Muscle layer of colon (tissue), 2 donors: ENCODE measurements at regions not wholly inside any gene's neighbourhood (a gene's known extent, or its start where the extent isn't known, plus 50 kb on each side); places are given as distances from the start of the nearest gene placed in this dataset.
"Not testable (repeated sequence)": the region's sequence is repeated elsewhere in the genome, so short reads cannot be mapped to it uniquely, and the experiment has no call there.

ENCODE experiments used
- H3K27ac ChIP-seq: one replicate; pipeline ENCODE4 v1.7.0; 2013; ENCODE audit warnings: low read depth, mild to moderate bottlenecking, low read length, moderate library complexity
- H3K27me3 ChIP-seq, 2 donors: one replicate each; pipeline ENCODE4 v1.7.0; 2013; ENCODE audit warnings: low read length in 2 of 2, mild to moderate bottlenecking in 2 of 2; ENCODE audit not compliant: insufficient read depth in 2 of 2, control insufficient read depth in 1 of 2
- H3K36me3 ChIP-seq: one replicate; pipeline ENCODE4 v1.7.0; 2013; ENCODE audit warnings: mild to moderate bottlenecking, low read length; ENCODE audit not compliant: insufficient read depth
- H3K4me1 ChIP-seq: one replicate; pipeline ENCODE4 v1.7.0; 2013; ENCODE audit warnings: mild to moderate bottlenecking, low read length; ENCODE audit not compliant: insufficient read depth
- H3K4me3 ChIP-seq, 2 donors: one replicate each; pipeline ENCODE4 v1.7.0; 2013; ENCODE audit warnings: low read length in 2 of 2, low read depth in 1 of 2, mild to moderate bottlenecking in 1 of 2, moderate library complexity in 1 of 2
- H3K9ac ChIP-seq: one replicate; pipeline ENCODE4 v1.7.0; 2013; ENCODE audit warnings: low read length
- H3K9me3 ChIP-seq: one replicate; pipeline ENCODE4 v1.7.0; 2013; ENCODE audit warnings: mild to moderate bottlenecking, low read length
- donor health status: abdominal sarcoma.
- donor health status: Adenocarcinoma of cecum.

- not testable (repeated sequence) for H3K27me3 ChIP-seq, H3K27ac ChIP-seq, H3K9me3 ChIP-seq, H3K4me3 ChIP-seq, H3K4me1 ChIP-seq, H3K36me3 ChIP-seq, H3K9ac ChIP-seq
These were observed 201.0 kb downstream of the ADRA2C start for GRCh38 chr4:3967204-3967603.

- H3K4me1 ChIP-seq, H3K9me3 ChIP-seq, H3K4me3 ChIP-seq, H3K27ac ChIP-seq, H3K9ac ChIP-seq, H3K27me3 ChIP-seq, H3K36me3 ChIP-seq: not testable (repeated sequence)
These were observed 206.4 kb downstream of the ADRA2C start for GRCh38 chr4:3972626-3973025.

DNA sequence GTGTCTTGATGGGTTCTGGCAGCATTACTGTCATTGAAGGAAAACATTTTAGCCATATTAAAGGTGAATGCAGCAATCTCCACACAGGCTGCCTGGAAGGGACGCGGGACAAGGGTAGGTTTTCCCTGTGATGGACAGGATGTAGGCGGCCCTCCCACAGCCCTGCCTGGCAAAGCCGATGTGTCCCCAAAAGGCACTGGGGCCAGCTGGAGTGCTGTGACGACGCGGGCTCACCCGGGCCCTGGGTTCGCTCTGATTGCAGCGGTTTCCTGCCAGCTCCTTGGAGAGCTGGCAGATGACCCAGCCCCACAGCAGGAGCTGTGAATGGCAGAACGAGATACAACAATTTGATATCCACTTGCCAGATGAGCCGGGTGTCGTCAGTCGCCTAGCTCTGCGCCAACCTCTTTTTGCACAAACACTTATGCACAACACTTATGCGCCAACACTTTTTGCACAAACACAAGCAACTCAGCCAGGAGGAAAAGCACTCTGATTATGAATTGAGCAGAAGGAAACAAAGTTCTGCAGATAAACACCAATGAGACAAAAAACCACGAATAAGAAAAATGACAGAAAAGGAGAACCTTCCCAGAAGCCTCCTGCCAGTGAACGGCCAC lies 207.5 kb downstream of the ADRA2C start:
- not testable (repeated sequence) for H3K9ac ChIP-seq, H3K36me3 ChIP-seq, H3K4me3 ChIP-seq, H3K9me3 ChIP-seq, H3K27me3 ChIP-seq, H3K4me1 ChIP-seq, H3K27ac ChIP-seq

DNA sequence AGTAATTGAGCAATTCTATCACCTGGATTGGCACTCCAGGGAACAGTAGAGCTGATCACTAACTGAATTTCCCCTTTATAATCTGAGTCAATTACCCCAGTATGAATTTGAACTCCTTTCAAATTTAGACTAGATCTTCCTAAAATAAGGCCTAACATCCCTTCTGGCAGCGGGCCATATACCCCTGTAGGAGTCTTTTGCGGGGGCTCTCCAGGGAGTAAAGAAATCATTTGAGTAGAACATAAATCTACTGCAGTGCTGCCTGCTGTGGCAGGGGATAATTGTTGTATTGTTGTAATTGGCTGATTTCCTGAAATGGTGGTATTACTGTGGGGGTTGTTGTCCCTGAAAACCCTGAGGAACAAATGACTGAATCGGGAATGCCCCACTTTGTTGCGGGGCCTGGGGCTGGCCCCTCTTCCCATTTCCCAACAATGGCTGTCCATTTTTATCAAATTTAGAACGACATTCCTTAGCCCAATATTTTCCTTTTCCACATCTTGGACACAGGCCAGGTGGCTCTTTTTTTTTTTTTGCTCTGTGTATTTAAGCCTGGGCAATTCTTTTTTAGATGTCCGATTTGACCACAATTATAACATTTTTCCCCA lies 217.4 kb downstream of the ADRA2C start:
- not testable (repeated sequence) for H3K9ac ChIP-seq, H3K36me3 ChIP-seq, H3K4me3 ChIP-seq, H3K27ac ChIP-seq, H3K27me3 ChIP-seq, H3K4me1 ChIP-seq, H3K9me3 ChIP-seq

GRCh38 chr4:3984796-3985195 lies 218.6 kb downstream of the ADRA2C start:
- not testable (repeated sequence) for H3K4me1 ChIP-seq, H3K9me3 ChIP-seq, H3K27ac ChIP-seq, H3K4me3 ChIP-seq, H3K9ac ChIP-seq, H3K27me3 ChIP-seq, H3K36me3 ChIP-seq

DNA sequence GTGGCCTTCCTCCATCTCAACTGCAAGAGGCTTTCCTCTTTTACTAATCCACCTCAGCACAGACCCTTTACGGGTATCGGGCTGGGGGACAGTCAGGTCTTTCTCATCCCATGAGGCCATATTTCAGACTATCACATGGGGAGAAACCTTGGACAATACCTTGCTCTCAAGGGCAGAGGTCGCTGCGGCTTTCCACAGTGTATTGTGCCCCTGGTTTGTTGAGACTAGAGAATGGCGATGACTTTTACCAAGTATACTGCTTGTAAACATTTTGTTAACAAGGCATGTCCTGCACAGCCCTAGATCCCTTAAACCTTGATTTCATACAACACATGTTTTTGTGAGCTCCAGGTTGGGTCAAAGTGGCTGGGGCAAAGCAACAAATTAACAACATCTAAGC lies 220.2 kb downstream of the ADRA2C start:
- H3K9me3 ChIP-seq, H3K9ac ChIP-seq, H3K27ac ChIP-seq, H3K4me3 ChIP-seq, H3K36me3 ChIP-seq, H3K27me3 ChIP-seq, H3K4me1 ChIP-seq: not testable (repeated sequence)

DNA sequence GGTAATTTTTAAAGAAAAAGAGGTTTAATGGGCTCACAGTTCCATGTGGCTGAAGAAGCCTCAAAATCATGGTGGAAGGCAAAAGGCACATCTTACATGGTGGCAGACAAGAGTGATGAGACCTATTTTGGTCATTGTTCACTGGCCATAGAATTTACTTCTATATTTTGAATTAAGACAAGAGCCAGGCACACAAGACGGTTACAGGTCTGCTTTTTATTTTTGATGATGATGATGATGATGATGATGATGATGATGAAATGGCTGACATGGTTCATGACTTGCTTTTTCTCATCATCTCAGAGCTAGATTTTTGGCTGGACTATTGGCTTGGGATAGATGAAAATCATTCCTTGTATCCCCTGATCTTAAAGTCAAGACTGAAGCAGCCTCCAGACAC lies 229.3 kb downstream of the OTOP1 start:
- H3K9ac ChIP-seq, H3K4me3 ChIP-seq, H3K27ac ChIP-seq, H3K4me1 ChIP-seq, H3K36me3 ChIP-seq, H3K27me3 ChIP-seq, H3K9me3 ChIP-seq: not testable (repeated sequence)

- not testable (repeated sequence) for H3K27ac ChIP-seq, H3K4me3 ChIP-seq, H3K9ac ChIP-seq, H3K9me3 ChIP-seq, H3K4me1 ChIP-seq, H3K27me3 ChIP-seq, H3K36me3 ChIP-seq
These were observed 222.7 kb downstream of the OTOP1 start for GRCh38 chr4:4004036-4004435.

- not testable (repeated sequence) for H3K27ac ChIP-seq, H3K9ac ChIP-seq, H3K4me3 ChIP-seq, H3K4me1 ChIP-seq, H3K27me3 ChIP-seq, H3K36me3 ChIP-seq, H3K9me3 ChIP-seq
These were observed 222.0 kb downstream of the OTOP1 start for GRCh38 chr4:4004702-4005101.

DNA sequence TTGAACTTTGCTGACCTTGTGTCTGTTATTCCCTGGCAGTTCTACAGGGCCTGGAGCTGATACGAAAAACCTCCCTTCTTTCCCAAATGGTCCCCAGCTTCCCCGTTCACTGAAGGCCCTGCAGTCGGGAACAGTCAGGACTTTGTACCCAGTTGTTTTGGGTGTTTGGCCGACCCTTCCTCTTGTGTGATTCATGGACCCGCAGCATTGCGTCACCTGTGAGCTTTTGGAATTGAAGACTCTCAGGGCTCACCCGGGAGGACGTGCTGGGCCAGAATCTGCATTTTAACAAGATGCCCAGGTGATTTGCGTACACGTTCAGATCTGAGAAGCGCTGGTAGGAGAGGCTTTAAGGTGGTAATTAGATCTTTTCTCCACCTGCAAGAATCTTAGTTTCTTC lies 220.4 kb downstream of the OTOP1 start:
- H3K4me3 ChIP-seq, H3K27me3 ChIP-seq, H3K9me3 ChIP-seq, H3K4me1 ChIP-seq, H3K27ac ChIP-seq, H3K36me3 ChIP-seq, H3K9ac ChIP-seq: not testable (repeated sequence)

DNA sequence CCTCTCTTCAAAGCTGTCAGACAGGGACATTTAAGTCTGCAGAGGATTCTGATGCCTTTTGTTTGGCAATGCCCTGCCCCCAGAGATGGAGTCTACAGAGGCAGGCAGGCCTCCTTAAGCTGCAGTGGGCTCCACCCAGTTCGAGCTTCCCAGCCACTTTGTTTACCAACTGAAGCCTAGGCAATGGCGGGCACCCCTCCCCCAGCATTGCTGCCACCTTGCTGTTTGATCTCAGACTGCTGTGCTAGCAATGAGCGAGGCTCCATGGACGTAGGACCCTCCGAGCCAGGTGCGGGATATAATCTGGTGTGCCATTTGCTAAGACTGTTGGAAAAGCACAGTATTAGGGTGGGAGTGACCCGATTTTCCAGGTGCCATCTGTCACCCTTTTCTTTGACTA lies 207.7 kb downstream of the OTOP1 start:
- not testable (repeated sequence) for H3K9ac ChIP-seq, H3K9me3 ChIP-seq, H3K4me3 ChIP-seq, H3K36me3 ChIP-seq, H3K27ac ChIP-seq, H3K4me1 ChIP-seq, H3K27me3 ChIP-seq

DNA sequence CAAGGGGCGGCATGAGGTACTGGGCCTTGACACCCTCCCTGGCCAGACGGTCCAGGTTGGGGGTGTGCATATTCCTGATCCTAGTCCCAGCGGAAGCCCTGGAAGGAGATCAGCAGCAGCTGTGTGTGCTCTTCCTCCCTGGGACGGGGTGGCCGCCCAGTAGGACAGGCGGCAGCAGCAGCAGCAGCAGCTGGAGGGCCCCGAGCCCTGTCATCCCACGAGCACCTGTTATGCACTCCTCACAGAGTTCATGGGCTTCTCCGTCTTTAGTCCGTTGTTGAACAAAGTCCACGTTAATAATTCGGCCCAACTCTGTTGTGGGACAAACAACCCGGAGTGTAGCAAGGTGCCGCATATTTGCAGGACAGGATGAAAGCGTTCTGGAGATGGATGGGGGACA lies 205.6 kb downstream of the OTOP1 start:
- not testable (repeated sequence) for H3K9me3 ChIP-seq, H3K4me1 ChIP-seq, H3K9ac ChIP-seq, H3K27ac ChIP-seq, H3K27me3 ChIP-seq, H3K4me3 ChIP-seq, H3K36me3 ChIP-seq
